CD14-positive monocyte (primary cell): ENCODE measurements at regions not wholly inside any gene's neighbourhood (a gene's known extent, or its start where the extent isn't known, plus 50 kb on each side); places are given as distances from the start of the nearest gene placed in this dataset.

Experiments used
- DNase-seq, 3 donors: peaks; one replicate each; pipeline ENCODE4 v3.0.0-alpha.2; 2011 to 2022
- H2AFZ ChIP-seq: 2 replicates; pipeline ENCODE4 v1.6.0; 2012; ENCODE audit warnings: mild to moderate bottlenecking, low read depth, low read length, inconsistent platforms; ENCODE audit not compliant: insufficient read depth, poor library complexity, severe bottlenecking
- H3K27ac ChIP-seq, 2 donors: 1 replicate in 1 of 2; 2 replicates in 1 of 2; pipeline ENCODE4 v1.5.1; 2012 to 2013; ENCODE audit warnings: low read length in 2 of 2, control low read depth in 1 of 2, inconsistent platforms in 1 of 2, low read depth in 1 of 2, mild to moderate bottlenecking in 1 of 2
- H3K27me3 ChIP-seq, 2 donors: one replicate each; pipeline versions ENCODE4 v1.6.0 to v1.6.1; 2011 to 2013; ENCODE audit warnings: low read length in 2 of 2; ENCODE audit not compliant: control insufficient read depth in 2 of 2, insufficient read depth in 2 of 2
- H3K36me3 ChIP-seq, 2 donors: replicated peaks in 1 of 2; 1 replicate in 1 of 2; 2 replicates in 1 of 2; pipeline versions ENCODE4 v1.5.1 to v1.6.1; 2012 to 2013; ENCODE audit warnings: low read length in 2 of 2, control low read depth in 1 of 2, inconsistent platforms in 1 of 2, mild to moderate bottlenecking in 1 of 2; ENCODE audit not compliant: insufficient read depth in 2 of 2, control insufficient read depth in 1 of 2
- H3K4me1 ChIP-seq, 2 donors: 1 replicate in 1 of 2; 2 replicates in 1 of 2; pipeline versions ENCODE4 v1.5.1 to v1.6.1; 2012 to 2013; ENCODE audit warnings: low read length in 2 of 2, control low read depth in 1 of 2, inconsistent platforms in 1 of 2, mild to moderate bottlenecking in 1 of 2, moderate library complexity in 1 of 2; ENCODE audit not compliant: insufficient read depth in 2 of 2, control insufficient read depth in 1 of 2
- H3K4me2 ChIP-seq: replicated peaks from 2 replicates; pipeline ENCODE3; 2012; ENCODE audit warnings: low read length, moderate library complexity, mild to moderate bottlenecking; ENCODE audit not compliant: poor library complexity, severe bottlenecking; ENCODE audit errors: extremely low read depth
- H3K4me3 ChIP-seq, 3 experiments: fragments of 200-600 bp in 1 of 3; sonication (generic) in 1 of 3; replicated peaks in 1 of 3; 1 replicate in 2 of 3; 2 replicates in 1 of 3; pipeline ENCODE4 v1.5.1; 2011 to 2013; ENCODE audit warnings: low read length in 3 of 3, mild to moderate bottlenecking in 3 of 3, control low read depth in 2 of 3, low read depth in 2 of 3, inconsistent platforms in 1 of 3, moderate library complexity in 1 of 3
- H3K79me2 ChIP-seq: 2 replicates; pipeline ENCODE4 v1.6.0; 2012; ENCODE audit warnings: mild to moderate bottlenecking, control low read depth, inconsistent platforms, low read length, moderate library complexity; ENCODE audit not compliant: insufficient read depth
- H3K9ac ChIP-seq: 2 replicates; pipeline ENCODE4 v1.6.0; 2017; ENCODE audit warnings: low read length, mild to moderate bottlenecking; ENCODE audit not compliant: insufficient read depth, poor library complexity, severe bottlenecking
- H3K9me3 ChIP-seq, 2 donors: replicated peaks in 1 of 2; 1 replicate in 1 of 2; 2 replicates in 1 of 2; pipeline versions ENCODE4 v1.5.1 to v1.6.1; 2012 to 2013; ENCODE audit warnings: low read length in 2 of 2, control low read depth in 1 of 2; ENCODE audit not compliant: control insufficient read depth in 1 of 2, insufficient read depth in 1 of 2
- H4K20me1 ChIP-seq: 2 replicates; pipeline ENCODE4 v1.6.0; 2012; ENCODE audit warnings: mild to moderate bottlenecking, low read length, control low read depth, moderate library complexity; ENCODE audit not compliant: insufficient read depth
- H3K27ac Mint-ChIP-seq, 7 donors: one replicate each; pipeline ENCODE4 v1.8.0; 2020; ENCODE audit warnings: mild to moderate bottlenecking in 7 of 7, mixed read lengths in 7 of 7, moderate library complexity in 6 of 7, inconsistent platforms in 2 of 7
- H3K27me3 Mint-ChIP-seq, 3 donors: one replicate each; pipeline ENCODE4 v1.8.0; 2021 to 2022; ENCODE audit warnings: low read depth in 3 of 3, mild to moderate bottlenecking in 3 of 3, mixed read lengths in 3 of 3, moderate library complexity in 3 of 3, inconsistent platforms in 1 of 3
- H3K36me3 Mint-ChIP-seq, 2 donors: one replicate each; pipeline ENCODE4 v1.8.0; 2020; ENCODE audit warnings: mixed read lengths in 2 of 2, inconsistent platforms in 1 of 2, mild to moderate bottlenecking in 1 of 2
- H3K4me1 Mint-ChIP-seq: one replicate; pipeline ENCODE4 v1.8.0; 2020; ENCODE audit warnings: mild to moderate bottlenecking, mixed read lengths
- H3K4me3 Mint-ChIP-seq, 2 donors: one replicate each; pipeline ENCODE4 v1.8.0; 2020; ENCODE audit warnings: mild to moderate bottlenecking in 2 of 2, mixed read lengths in 2 of 2, moderate library complexity in 1 of 2
- H3K9me3 Mint-ChIP-seq, 7 donors: one replicate each; pipeline ENCODE4 v1.8.0; 2020 to 2022; ENCODE audit warnings: mixed read lengths in 7 of 7, mild to moderate bottlenecking in 6 of 7, moderate library complexity in 6 of 7, inconsistent platforms in 2 of 7
- WGBS: methylation state at CpG from one replicate; pipeline ENCODE4 v1.1.5; 2013; ENCODE audit warnings: missing lambda C conversion rate; ENCODE audit not compliant: insufficient coverage; 5-methylcytosine and 5-hydroxymethylcytosine counted together
- intact Hi-C, 2 donors: fragments of 100-400 bp; cut with micrococcal nuclease; formaldehyde crosslinking; loops; one replicate each; pipeline versions ENCODE4 v1.15.0 to v1.15.1; 2023
- TF ChIP-seq, protein P1 (sequence below): fragments of 200-600 bp; IDR thresholded peaks from one replicate; pipeline ENCODE4 v1.8.0; 2022; ENCODE audit warnings: antibody characterized with exemption, mild to moderate bottlenecking

DNA sequence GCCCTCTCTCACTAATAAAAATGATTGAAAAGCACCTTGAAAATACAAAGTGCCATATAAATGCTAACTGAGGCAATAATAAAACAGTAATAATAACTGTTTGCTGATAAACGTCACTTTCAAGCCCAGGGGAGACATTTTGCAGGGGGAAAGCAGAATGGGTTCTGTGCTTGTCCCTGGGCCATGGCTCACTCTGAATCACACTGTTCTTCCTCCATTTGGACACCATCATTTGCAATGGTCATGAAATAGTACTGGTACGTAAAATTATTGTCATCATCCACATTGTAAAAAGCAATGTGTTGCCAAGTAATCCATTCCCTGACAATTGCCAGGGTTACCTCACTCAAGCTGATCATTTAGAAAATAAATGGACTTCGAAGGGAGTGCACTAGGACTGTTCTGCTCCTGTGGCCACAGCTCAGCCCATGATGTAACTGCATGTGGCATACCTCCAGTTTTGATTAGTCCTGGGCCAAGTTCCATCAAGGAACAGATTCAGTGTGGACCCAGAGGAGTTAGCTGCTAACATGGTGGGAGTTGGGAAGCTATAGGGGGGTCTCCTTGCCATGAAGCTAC, 508.8 kb upstream of the CELF4 start:
- TF ChIP-seq, protein P1, sequence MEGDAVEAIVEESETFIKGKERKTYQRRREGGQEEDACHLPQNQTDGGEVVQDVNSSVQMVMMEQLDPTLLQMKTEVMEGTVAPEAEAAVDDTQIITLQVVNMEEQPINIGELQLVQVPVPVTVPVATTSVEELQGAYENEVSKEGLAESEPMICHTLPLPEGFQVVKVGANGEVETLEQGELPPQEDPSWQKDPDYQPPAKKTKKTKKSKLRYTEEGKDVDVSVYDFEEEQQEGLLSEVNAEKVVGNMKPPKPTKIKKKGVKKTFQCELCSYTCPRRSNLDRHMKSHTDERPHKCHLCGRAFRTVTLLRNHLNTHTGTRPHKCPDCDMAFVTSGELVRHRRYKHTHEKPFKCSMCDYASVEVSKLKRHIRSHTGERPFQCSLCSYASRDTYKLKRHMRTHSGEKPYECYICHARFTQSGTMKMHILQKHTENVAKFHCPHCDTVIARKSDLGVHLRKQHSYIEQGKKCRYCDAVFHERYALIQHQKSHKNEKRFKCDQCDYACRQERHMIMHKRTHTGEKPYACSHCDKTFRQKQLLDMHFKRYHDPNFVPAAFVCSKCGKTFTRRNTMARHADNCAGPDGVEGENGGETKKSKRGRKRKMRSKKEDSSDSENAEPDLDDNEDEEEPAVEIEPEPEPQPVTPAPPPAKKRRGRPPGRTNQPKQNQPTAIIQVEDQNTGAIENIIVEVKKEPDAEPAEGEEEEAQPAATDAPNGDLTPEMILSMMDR = no peak
- H3K36me3 ChIP-seq = no peaks in the 10 kb centered on the region
- no peak overlapping the region for H3K27ac ChIP-seq
- intact Hi-C loops = loop anchor here in 1 of 2 donors (10.0 kb wide), 1 partner anchor 60 kb away; no protein-coding TSS in a partner anchor
- no peaks in the 10 kb centered on the region for H4K20me1 ChIP-seq
- no peak overlapping the region for H3K4me3 Mint-ChIP-seq
- 69% methylated on average over 3 of the region's 3 CpGs for WGBS
- H3K27me3 ChIP-seq = no peaks in the 10 kb centered on the region
- H3K9me3 ChIP-seq = peaks cover 13 to 16% of the 10 kb centered on the region in 2 donors
- no peaks in the 10 kb centered on the region for H3K4me1 ChIP-seq
- H3K4me1 Mint-ChIP-seq = no peaks in the 10 kb centered on the region
- no peaks in the 10 kb centered on the region for H3K79me2 ChIP-seq
- H3K4me2 ChIP-seq = no peak overlapping the region
- peaks cover 5 to 14% (median 11%) of the 10 kb centered on the region in 7 donors for H3K9me3 Mint-ChIP-seq
- DNase-seq = no peak
- no peak overlapping the region for H3K4me3 ChIP-seq
- H2AFZ ChIP-seq = no peak overlapping the region
- no peaks in the 10 kb centered on the region for H3K36me3 Mint-ChIP-seq
- no peak overlapping the region for H3K27ac Mint-ChIP-seq
- H3K9ac ChIP-seq = no peak overlapping the region
- H3K27me3 Mint-ChIP-seq = no peaks in the 10 kb centered on the region

DNA sequence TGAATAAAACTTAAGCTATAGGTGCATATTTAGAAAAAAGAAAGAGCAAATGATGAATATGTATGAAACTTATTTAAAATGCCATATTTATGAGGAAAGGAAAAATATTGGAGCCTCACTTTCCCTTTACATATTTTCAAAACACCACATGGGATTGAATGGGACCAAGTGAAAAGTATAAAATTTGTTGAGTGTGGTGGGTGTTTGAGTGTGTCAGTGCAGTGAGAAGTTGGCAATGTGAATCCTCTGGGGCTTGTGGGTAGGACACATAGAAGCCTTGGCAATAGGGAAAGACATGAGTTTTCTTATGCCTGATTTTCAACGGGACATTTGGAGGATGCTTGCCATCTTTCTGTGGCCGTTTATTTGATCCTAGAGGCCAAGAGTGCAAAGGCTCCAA, 502.2 kb upstream of the CELF4 start:
- H4K20me1 ChIP-seq = no peaks in the 10 kb centered on the region
- no peak overlapping the region for H3K9ac ChIP-seq
- WGBS = 75% methylated on average over 2 of the region's 2 CpGs
- DNase-seq = no peak
- H3K27ac Mint-ChIP-seq = no peak overlapping the region
- H3K4me3 ChIP-seq = no peak overlapping the region
- no peaks in the 10 kb centered on the region for H3K27me3 ChIP-seq
- no peak overlapping the region for H3K27ac ChIP-seq
- intact Hi-C loops = no loop called here
- peaks cover 0 to 11% of the 10 kb centered on the region in 2 donors for H3K9me3 ChIP-seq
- H3K27me3 Mint-ChIP-seq = peaks cover 0 to 1% (median 0%) of the 10 kb centered on the region in 3 donors
- no peaks in the 10 kb centered on the region for H3K79me2 ChIP-seq
- H3K4me1 ChIP-seq = no peaks in the 10 kb centered on the region
- H3K4me3 Mint-ChIP-seq = no peak overlapping the region
- TF ChIP-seq, protein P1 = no peak
- H2AFZ ChIP-seq = no peak overlapping the region
- no peaks in the 10 kb centered on the region for H3K36me3 Mint-ChIP-seq
- no peaks in the 10 kb centered on the region for H3K36me3 ChIP-seq
- H3K4me1 Mint-ChIP-seq = no peaks in the 10 kb centered on the region
- peaks cover 3 to 15% (median 5%) of the 10 kb centered on the region in 7 donors for H3K9me3 Mint-ChIP-seq
- no peak overlapping the region for H3K4me2 ChIP-seq
